ENCODE measurements at regions not wholly inside any gene's neighbourhood (a gene's known extent, or its start where the extent isn't known, plus 50 kb on each side); places are given as distances from the start of the nearest gene placed in this dataset.

DNA sequence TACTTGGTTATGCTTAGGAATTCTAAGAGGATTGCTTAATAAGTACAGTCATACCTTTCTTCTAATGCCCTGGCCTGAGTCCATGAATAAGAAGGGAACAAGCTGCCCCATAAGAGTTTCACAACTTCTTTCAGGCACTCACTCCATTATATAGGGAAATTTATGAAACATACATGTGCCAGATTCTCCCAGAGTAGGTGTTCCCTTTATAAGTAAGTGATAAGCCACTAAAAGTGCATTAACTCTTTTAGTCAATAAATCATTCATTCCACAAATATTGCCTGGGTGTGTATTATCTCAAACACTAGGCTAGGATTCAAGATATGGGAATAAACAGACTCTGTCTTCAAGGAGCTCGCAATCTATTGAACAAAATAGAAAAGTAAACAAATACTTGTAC is 84.5 kb upstream of the RBBP8 start:
- TF ChIP-seq, protein P1, sequence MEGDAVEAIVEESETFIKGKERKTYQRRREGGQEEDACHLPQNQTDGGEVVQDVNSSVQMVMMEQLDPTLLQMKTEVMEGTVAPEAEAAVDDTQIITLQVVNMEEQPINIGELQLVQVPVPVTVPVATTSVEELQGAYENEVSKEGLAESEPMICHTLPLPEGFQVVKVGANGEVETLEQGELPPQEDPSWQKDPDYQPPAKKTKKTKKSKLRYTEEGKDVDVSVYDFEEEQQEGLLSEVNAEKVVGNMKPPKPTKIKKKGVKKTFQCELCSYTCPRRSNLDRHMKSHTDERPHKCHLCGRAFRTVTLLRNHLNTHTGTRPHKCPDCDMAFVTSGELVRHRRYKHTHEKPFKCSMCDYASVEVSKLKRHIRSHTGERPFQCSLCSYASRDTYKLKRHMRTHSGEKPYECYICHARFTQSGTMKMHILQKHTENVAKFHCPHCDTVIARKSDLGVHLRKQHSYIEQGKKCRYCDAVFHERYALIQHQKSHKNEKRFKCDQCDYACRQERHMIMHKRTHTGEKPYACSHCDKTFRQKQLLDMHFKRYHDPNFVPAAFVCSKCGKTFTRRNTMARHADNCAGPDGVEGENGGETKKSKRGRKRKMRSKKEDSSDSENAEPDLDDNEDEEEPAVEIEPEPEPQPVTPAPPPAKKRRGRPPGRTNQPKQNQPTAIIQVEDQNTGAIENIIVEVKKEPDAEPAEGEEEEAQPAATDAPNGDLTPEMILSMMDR (IDR thresholded peaks at IDR 0.05): no peak
- TF ChIP-seq POLR2A (IDR thresholded peaks at IDR 0.05) (no peak), POLR2AphosphoS5 (IDR thresholded peaks at IDR 0.05) (peak; percentile 67)

Data from prostate gland (tissue), 2 donors.